ENCODE measurements at regions not wholly inside any gene's neighbourhood (a gene's known extent, or its start where the extent isn't known, plus 50 kb on each side); places are given as distances from the start of the nearest gene placed in this dataset.

GRCh38 chr22:48440673-48441552, 1386.8 kb downstream of the BRD1 start:
- ATAC-seq: no peak

GRCh38 chr22:48440176-48440575, 1387.5 kb downstream of the BRD1 start:
- H3K36me3 ChIP-seq (ENCODE audit: insufficient read depth in 1 of 2, low read depth in 1 of 2): no peaks in the 10 kb centered on the region
- no peaks in the 10 kb centered on the region for H3K27me3 ChIP-seq (ENCODE audit: insufficient read depth in 3 of 3, low read length in 2 of 3)
- H3K4me1 ChIP-seq: no peaks in the 10 kb centered on the region
- intact Hi-C loops (cut with DNase I): no loop called here
- H3K4me3 ChIP-seq: no peak overlapping the region
- TF ChIP-seq CTCF (IDR thresholded peaks at IDR 0.05): no peak
- H3K9me3 ChIP-seq: no peaks in the 10 kb centered on the region
- DNase-seq (peak in 1 of 2 donors; percentile 38), ATAC-seq (no peak)
- 85 to 90% (median 88%) methylated on average over 22 of the region's 22 CpGs for WGBS, 3 donors
- H3K27ac ChIP-seq: no peak overlapping the region

More at GRCh38 chr22:48440673-48441552, 1386.8 kb downstream of the BRD1 start:
- H3K4me1 ChIP-seq: no peaks in the 10 kb centered on the region
- no peaks in the 10 kb centered on the region for H3K27me3 ChIP-seq (ENCODE audit: insufficient read depth in 3 of 3, low read length in 2 of 3)
- TF ChIP-seq CTCF (IDR thresholded peaks at IDR 0.05): no peak
- H3K36me3 ChIP-seq (ENCODE audit: insufficient read depth in 1 of 2, low read depth in 1 of 2): no peaks in the 10 kb centered on the region
- intact Hi-C loops (cut with DNase I): no loop called here
- H3K4me3 ChIP-seq: no peak overlapping the region
- DNase-seq: peak in 1 of 2 donors; percentile 19
- WGBS, 3 donors: 82 to 83% (median 83%) methylated on average over 23 of the region's 23 CpGs
- no peak overlapping the region for H3K27ac ChIP-seq
- H3K9me3 ChIP-seq: no peaks in the 10 kb centered on the region

- peak in 1 of 2 donors; percentile 19 for DNase-seq
- Histone ChIP-seq H3K4me1 (no peaks in the 10 kb centered on the region), H3K36me3 (ENCODE audit: insufficient read depth in 1 of 2, low read depth in 1 of 2) (no peaks in the 10 kb centered on the region), H3K9me3 (no peaks in the 10 kb centered on the region), H3K27me3 (ENCODE audit: insufficient read depth in 3 of 3, low read length in 2 of 3) (no peaks in the 10 kb centered on the region), H3K4me3 (no peak overlapping the region), H3K27ac (no peak overlapping the region)
- WGBS, 3 donors: 76 to 85% (median 80%) methylated on average over 9 to 10 of the region's 10 CpGs
- TF ChIP-seq CTCF (IDR thresholded peaks at IDR 0.05): no peak
- intact Hi-C loops (cut with DNase I): no loop called here
- no peak for ATAC-seq
Observed at GRCh38 chr22:48439560-48440135, 1388.0 kb downstream of the BRD1 start.

- intact Hi-C loops (cut with DNase I): no loop called here
Observed at GRCh38 chr22:48438800-48439559, 1388.7 kb downstream of the BRD1 start.

More at GRCh38 chr22:48438800-48439559, 1388.7 kb downstream of the BRD1 start:
- Histone ChIP-seq H3K4me3 (no peak overlapping the region), H3K9me3 (no peaks in the 10 kb centered on the region), H3K27ac (no peak overlapping the region), H3K4me1 (no peaks in the 10 kb centered on the region), H3K27me3 (ENCODE audit: insufficient read depth in 3 of 3, low read length in 2 of 3) (no peaks in the 10 kb centered on the region), H3K36me3 (ENCODE audit: insufficient read depth in 1 of 2, low read depth in 1 of 2) (no peaks in the 10 kb centered on the region)
- no peak for TF ChIP-seq CTCF (IDR thresholded peaks at IDR 0.05)
- ATAC-seq: no peak
- DNase-seq: peak in 1 of 2 donors; percentile 31
- 74 to 79% (median 77%) methylated on average over 19 of the region's 19 CpGs for WGBS, 3 donors

Measured in psoas muscle (tissue), 7 donors.